Loucy (cell line): ENCODE measurements at regions not wholly inside any gene's neighbourhood (a gene's known extent, or its start where the extent isn't known, plus 50 kb on each side); places are given as distances from the start of the nearest gene placed in this dataset.

Experiments used
- CTCF ChIP-seq: fragments of 200-600 bp; sonication (generic); conservative IDR thresholded peaks from 2 replicates; pipeline ENCODE4 v1.5.1; 2014; ENCODE audit warnings: mild to moderate bottlenecking, antibody characterized with exemption, low read length
- EZH2phosphoT487 ChIP-seq: fragments of 200-600 bp; IDR thresholded peaks from 2 replicates; pipeline ENCODE4 v1.6.1; 2018; ENCODE audit warnings: antibody characterized with exemption, mild to moderate bottlenecking, moderate library complexity, borderline replicate concordance

GRCh38 chr2:129895061-129895460, 84.4 kb upstream of the RAB6C start:
- TF ChIP-seq CTCF: no peak
- no peak for TF ChIP-seq EZH2phosphoT487
